Adipose tissue (tissue), 3 donors: ENCODE measurements at regions not wholly inside any gene's neighbourhood (a gene's known extent, or its start where the extent isn't known, plus 50 kb on each side); places are given as distances from the start of the nearest gene placed in this dataset.

Experiments
- H3K27ac ChIP-seq: one replicate; pipeline ENCODE4 v1.5.1; 2013; ENCODE audit warnings: low read depth, low read length
- WGBS, 3 donors: extraction: QIAGEN DNeasy Blood & Tissue Kit; methylation state at CpG; one replicate each; pipeline ENCODE4 v1.1.7; 2013; 5-methylcytosine and 5-hydroxymethylcytosine counted together
- donor health status: healthy with polysubstance abuse.
- donor health status: Bipolar disorder and iron deficiency.
- donor health status: healthy.

DNA sequence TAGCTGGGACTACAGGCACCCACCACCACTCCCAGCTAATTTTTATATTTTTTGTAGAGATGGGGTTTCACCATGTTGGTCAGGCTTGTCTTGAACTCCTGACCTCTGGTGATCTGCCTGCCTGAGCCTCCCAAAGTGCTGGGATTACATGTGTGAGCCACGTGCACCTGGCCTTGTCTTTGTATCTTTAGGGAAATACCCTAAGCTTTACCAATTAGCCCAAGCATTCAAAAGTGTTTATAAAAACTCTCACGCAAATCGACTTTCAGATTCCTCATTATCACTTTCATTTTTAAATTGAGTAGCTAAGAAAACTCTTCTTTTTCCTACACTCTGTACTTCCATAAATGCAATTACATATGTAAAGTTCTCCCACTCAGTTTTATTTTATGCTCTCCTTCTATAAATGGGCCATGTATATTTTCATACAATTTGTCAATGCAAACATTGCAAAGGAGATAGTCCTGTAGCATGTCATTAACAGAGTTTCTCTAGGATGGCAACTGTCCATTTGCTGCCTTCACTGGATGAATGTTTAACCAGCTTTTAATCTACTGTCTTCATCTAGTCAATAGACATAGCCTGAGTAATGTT, 326.2 kb upstream of the LRATD1 start:
- WGBS, 3 donors = 71 to 88% (median 83%) methylated on average over 3 of the region's 3 CpGs
- no peak overlapping the region for H3K27ac ChIP-seq

DNA sequence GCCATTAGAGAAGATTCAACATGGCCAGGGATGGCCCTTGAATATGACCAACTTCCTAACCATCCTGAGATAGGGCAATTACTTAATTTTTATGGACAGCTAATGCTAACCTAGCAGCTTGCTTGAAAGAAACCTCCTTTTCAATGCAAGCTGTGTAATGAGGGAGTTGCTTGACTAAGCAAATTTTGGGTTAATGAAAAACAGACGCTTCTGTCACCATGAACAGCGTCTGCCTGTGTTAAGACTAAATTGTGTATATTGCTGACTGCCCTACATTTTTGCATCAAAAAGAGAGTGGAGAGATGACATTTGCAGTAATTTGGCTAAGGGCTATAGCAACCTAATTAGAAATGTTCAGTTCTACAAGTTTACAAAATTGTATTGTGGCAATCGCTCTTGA, 319.2 kb upstream of the LRATD1 start:
- H3K27ac ChIP-seq = no peak overlapping the region
- WGBS, 3 donors = 43 to 83% (median 69%) methylated on average over 3 of the region's 3 CpGs

DNA sequence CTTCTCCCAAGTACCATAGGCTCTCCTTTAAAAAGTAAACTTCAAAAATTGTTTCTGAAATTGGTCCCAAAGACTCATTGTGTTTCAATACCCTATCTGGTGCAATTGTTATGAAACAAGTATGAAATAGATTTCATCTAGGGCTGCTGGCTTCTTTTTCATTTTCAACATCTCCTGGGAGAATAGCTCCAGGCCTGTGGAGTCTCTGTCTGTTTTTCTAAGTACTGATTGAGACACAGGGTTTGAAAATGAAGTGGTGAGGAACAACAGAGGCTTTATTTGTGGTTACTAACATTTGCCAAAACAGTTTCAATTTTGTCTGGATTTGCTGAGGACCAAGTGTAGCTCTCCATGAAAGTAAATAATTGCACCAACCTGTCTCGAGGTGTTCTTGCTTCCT, 315.9 kb upstream of the LRATD1 start:
- no peak overlapping the region for H3K27ac ChIP-seq
- 63 to 77% (median 64%) methylated on average over 1 of the region's 1 CpG for WGBS, 3 donors

DNA sequence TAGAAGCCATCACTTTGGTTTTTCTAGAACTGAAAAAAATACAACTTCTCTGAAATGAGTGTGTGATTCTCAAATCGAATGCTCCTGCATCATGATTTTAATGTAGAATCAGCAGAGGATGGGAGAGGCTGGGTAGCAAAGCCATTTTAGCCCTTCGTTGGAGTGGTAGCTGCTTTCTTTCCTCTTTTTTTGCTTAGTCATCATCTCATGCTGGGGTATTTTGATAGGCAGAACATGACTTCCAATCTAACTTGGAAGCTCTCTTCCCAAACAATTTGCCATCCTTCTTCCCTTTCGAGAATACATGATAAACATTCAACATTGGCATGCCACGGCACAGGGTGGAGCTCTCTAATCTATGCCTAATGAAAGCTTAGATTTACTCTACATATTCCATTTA, 311.2 kb upstream of the LRATD1 start:
- 70 to 74% (median 73%) methylated on average over 4 of the region's 4 CpGs for WGBS, 3 donors
- H3K27ac ChIP-seq = no peak overlapping the region

DNA sequence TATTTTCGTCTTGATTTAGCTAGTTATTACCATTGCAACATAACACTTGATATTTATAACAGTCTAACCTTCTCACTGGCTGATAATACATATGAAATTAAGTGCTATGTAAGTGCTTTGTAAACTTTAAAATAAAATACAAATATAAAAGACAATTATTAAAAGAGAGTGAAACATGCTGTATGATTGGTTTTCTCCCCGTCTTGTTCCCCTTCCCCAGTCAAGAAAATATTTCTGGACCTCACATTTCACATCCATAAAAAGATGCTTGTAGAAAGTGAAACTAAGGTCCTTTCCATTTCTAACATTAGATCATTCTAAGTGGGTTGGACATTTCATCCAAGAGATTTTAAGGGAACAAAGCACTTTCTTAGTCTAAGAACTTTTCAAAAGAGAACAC, 310.2 kb upstream of the LRATD1 start:
- no peak overlapping the region for H3K27ac ChIP-seq
- WGBS, 3 donors = 55 to 71% (median 56%) methylated on average over 2 of the region's 2 CpGs

DNA sequence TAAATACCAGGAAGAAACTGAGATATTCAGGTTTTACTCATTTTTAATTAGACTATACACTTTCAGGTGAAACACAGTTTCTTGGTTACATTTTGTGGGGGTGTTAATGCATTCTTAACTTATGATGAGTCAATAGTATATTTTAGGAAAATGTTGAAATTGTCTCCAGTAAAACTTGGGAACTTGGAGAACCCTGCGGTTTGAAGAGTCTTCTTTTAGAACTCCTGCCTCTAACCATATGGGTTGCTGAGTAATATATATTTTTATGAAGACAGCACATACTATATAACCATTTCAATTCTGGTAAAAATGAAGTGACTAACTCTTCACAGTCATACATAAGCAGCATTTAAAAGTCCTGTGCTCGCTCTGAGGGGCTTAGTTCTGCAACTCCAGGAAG, 308.2 kb upstream of the LRATD1 start:
- WGBS, 3 donors = 61 to 71% (median 69%) methylated on average over 2 of the region's 2 CpGs
- no peak overlapping the region for H3K27ac ChIP-seq

DNA sequence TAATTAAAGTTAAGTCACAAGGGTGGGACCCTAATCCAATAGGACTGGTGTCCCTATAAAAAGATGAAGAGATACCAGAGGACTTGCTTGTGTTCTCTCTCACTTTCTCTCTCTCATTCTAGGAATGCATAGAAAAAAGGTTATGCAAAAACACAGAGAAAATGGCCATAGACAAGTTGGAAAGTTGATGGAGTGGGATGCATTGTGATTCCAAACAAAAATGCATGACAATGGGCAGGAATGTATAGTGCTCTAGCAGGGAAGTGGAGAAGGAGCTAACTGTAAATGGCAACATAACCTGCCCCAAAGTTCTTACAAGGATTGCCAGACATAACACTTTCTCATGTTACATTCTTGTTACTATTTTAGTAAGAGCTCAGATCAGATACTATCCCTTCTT, 301.6 kb upstream of the LRATD1 start:
- H3K27ac ChIP-seq = no peak overlapping the region

DNA sequence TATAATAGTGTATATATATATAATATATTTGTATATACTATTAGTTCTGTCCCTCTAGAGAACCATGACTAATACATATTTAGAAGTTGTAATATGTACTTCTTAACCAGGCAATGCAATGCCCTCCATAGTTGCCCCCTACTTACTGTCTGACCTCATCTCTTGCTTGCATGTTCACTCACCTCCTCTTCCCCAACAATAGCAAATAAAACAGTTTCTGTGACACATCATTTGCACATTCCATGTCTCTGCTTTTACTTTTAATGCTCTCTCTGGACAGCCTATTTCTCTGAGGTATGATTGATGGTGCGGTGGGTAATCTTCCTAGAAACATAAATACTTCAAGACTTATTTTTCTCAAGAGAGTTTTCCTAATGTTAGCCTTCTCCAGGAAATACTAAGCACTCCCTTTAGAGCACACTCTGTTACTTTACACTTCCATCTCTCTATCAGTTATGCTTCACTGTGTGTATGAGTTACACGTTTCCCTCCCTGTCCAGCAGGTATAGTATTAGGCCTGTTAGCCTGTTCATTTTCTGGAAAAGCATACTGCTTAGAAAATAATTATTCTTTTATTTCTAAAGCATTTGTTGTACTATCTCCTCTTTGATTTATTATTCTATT, 295.6 kb upstream of the LRATD1 start:
- H3K27ac ChIP-seq = no peak overlapping the region
- WGBS, 3 donors = 51 to 78% (median 55%) methylated on average over 2 of the region's 2 CpGs

DNA sequence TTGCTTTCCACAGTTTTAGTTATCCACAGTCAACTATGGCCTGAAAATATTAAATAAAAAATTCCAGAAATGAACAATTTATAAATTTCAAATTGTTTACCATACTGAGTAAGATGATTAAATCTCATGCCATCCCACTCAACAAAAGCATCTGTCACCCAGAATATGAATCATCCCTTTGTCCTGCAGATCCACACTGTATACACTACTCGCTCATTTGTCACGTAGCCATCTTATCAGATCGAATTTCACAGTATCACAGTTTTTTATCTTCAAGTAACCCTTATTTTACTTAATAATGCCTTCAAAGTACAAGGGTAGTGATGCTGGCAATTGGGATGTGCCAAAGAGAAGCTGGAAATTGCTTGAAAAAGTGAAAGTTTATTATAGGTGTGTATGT, 291.8 kb upstream of the LRATD1 start:
- WGBS, 3 donors = 65 to 85% (median 72%) methylated on average over 3 of the region's 3 CpGs
- no peak overlapping the region for H3K27ac ChIP-seq

DNA sequence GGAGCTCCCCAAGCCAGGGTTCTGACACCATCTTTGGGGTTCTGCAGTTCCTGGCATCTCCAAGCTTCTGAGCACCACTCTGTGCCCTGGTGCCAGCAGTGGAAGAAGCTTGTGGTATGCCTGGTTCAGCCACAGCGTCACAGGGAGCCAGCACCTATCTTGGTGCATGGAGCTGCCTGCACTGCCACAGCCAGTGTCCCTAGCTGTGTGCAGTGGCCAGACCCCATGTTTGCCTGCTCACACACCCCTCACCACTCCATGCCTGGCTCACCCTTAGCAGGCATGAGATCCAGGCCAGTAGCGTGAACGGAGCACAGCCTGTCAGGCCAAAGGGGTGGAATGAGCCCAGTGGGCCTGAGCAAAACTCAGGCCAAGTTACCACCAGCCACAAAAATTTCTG, 290.2 kb upstream of the LRATD1 start:
- H3K27ac ChIP-seq = no peak overlapping the region
- 70 to 91% (median 85%) methylated on average over 3 of the region's 3 CpGs for WGBS, 3 donors

DNA sequence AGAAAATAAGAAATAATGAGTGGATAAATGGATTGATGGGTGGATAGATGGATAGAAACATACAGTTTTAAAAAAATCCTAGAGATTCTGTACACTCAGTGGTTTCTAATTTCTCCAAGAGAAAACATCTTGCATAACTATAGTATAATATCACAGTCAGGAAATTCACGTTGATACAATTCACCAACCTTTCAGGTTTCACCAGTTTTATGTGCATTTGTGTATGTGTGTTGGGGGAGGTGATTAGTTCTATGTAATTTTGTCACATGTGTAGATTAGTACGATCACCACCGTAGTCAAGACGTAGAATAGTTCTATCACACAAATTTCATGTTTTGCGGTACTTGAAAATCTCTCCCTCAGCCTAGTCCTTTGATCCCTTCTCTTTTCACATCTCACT, 288.2 kb upstream of the LRATD1 start:
- WGBS, 3 donors = 69 to 88% (median 86%) methylated on average over 5 of the region's 5 CpGs
- no peak overlapping the region for H3K27ac ChIP-seq

DNA sequence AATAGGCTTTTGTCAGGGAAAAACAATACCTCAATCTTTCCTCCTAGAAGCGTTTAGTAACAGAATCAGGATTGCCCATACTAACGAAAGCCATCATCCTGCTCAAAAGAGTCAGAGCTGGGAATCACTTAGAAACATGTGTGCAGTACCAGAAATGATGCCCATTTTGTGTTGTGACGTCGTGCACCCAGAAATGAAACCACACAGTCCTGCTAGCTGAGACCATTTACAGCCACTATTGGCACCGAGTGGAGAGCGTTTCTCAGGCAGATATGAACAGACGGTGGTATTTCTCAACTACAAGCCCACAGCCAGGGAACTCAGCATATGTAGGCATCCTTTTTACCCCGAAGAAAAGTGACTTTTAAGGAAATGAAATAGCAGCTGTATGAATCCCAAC, 284.3 kb upstream of the LRATD1 start:
- H3K27ac ChIP-seq = no peak overlapping the region
- WGBS, 3 donors = 74 to 80% (median 77%) methylated on average over 8 of the region's 8 CpGs

DNA sequence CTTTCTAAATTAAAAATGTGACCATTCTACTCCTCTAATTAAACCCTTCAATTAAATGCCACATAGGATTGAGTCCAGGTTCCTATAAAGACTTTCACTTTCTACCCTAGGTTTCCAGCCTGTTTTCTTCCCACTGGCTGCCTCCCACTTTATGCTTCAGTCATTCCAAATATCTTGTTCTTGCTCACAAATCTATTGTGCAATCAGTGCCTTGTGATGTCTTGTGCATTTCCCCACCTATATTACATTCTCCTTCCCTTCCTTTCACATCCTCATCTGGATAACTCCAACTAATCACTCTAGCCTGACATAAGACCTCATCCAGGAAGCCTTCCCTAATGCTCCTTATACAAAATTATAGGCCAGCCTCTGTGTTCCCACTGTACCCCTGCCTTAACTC, 281.7 kb upstream of the LRATD1 start:
- H3K27ac ChIP-seq = no peak overlapping the region

DNA sequence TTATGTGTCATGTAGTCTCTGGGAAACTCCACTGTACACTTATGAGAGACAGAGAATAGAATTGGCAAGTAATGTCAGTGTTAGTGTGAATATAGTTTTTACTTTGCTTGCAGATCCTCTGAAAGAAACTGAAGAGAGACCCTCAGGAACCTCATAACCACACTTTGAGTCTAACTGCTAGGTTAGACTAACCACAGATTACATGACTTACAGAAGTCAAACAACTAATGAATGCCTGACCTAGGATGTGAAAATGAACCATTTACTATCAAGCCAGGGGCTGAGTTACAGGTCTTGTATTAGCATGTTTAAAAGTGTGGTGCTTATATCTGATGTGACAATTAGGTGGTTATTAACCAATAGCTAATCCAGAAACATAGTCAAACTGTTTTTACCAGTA, 280.4 kb upstream of the LRATD1 start:
- H3K27ac ChIP-seq = no peak overlapping the region

DNA sequence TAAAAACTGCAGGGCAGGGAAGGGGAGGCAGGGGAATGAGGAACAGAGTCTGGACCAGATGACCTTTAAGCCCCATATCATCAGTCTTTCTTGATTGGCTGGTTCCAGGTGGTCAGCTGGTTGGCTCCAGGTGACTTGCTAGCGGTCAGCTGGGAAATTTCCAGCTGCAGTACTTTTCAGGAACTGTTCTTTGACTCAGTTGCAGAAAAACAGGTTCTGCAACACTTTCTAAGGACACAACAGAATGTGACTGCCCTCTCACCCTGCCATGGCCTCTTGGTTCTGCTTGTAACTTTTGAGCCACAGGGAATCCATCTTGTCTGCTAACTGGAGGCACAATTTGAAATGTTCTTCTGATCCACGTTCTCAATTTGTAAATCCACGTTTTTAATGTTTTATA, 278.3 kb upstream of the LRATD1 start:
- WGBS, 3 donors = 65 to 75% (median 68%) methylated on average over 3 of the region's 3 CpGs
- H3K27ac ChIP-seq = no peak overlapping the region

DNA sequence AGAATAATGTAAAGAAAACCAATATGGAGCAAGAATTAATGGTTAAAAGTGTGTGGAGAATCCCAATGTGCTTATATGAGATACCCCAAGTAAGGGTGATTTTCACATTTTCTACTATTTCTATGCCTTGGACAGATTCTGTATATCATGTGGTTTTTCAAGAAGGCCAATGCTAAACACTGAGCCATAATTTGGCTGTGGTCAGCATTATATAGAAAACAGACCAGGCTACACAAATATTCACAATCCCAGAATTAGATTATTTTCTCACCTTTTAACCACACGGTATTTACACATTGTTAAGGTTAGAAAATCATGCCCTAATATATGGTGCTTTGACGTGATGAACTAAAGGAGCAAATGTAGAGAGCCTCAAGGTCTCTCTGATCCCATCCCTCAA, 277.4 kb upstream of the LRATD1 start:
- no peak overlapping the region for H3K27ac ChIP-seq
- 66 to 80% (median 74%) methylated on average over 2 of the region's 2 CpGs for WGBS, 3 donors

DNA sequence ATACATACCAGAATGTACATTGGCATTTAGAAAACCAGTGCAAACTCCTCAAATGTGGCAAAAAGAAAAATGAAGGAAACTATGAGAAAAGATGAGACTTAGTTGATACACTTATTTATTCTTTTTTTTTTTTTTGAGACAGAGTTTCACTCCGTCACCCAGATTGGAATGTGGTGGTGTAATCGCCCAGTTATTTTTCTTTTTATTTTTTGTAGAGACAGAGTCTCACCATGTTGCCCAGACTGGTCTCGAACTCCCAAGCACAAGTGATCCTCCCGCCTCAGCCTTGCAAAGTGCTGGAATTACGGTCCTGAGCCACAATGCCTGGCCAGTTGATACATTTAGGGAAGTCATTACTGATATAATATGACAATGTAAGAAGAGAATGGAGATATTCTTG, 274.2 kb upstream of the LRATD1 start:
- 76 to 81% (median 81%) methylated on average over 5 of the region's 5 CpGs for WGBS, 3 donors

DNA sequence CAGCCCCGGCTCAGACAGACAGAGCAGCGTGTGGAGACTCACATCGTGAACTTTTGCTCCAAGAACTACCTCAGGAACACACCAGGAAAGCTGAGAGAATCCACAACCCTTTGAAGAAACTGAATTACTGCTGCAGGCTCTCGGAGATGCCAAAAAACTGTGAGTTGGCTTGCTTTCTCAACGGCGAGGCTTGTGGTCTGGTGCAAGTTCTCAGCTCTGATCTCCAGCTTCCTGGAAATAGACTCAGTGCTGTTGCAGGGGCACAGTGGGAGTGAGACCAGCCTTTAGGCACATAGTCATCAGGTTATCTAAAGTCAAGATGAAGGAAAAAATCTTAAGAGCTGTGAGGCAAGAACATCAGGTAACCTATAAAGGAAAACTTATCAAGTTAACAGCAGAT, 273.7 kb upstream of the LRATD1 start:
- 75 to 83% (median 79%) methylated on average over 6 of the region's 6 CpGs for WGBS, 3 donors
- H3K27ac ChIP-seq = no peak overlapping the region

More for the DNA sequence above, 274.2 kb upstream of the LRATD1 start:
- H3K27ac ChIP-seq = no peak overlapping the region

DNA sequence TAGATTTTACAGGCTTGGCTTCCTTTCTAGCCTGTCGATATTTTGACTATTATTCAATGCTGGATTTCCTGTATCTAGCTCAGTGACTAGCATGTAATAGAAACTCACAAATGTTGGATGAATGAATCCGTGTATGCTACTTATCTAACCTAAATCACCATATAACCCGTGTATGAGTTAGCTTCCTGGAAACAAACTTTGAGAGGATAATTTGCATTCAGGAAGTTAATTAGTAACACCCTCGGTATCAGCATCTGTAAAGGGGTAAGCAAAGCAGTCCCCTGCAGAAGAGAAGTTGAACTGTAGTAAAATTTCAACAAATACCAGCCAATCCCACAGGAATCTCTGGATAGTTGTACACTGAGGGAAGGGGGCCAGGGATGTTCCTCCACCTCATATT, 269.4 kb upstream of the LRATD1 start:
- H3K27ac ChIP-seq = no peak overlapping the region
- 60 to 75% (median 66%) methylated on average over 4 of the region's 4 CpGs for WGBS, 3 donors

DNA sequence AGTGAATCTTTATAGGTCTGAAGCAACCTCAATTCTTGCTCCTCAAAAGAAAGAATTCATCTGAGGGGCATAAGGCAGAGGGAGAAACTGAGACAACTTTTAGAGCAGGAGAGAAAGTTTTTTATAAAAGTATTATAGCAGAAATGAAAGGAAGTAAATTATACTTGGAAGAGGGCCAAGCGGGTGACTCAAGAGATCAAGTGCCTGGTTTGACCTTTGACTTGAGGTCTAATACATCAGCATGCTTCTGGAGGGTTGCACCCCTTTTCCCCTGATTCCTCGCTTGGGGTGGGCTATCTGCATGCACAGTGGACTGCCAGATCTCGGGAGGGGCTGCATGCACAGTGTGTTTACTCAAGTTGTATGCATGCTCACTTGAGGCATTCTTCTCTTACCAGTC, 268.5 kb upstream of the LRATD1 start:
- 41 to 51% (median 50%) methylated on average over 3 of the region's 3 CpGs for WGBS, 3 donors

DNA sequence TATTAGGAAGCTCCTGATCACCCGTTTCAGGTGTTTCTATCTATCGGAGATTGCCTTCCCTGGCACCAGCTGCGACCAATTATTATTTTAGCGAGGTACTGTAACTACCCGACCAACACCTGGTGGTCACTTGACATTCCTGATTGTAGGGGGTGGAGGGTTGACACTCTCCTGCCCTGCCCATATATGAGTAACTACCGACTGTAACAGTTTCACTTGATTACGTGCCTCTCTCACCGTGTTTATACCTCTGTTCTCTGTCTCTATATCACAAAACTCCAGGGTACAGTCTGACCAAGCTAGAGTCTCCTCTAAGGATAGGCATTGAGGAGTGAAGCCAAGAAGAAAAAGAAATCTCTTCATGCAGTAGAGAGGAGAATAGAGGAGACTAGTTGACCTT, 268.0 kb upstream of the LRATD1 start:
- no peak overlapping the region for H3K27ac ChIP-seq
- WGBS, 3 donors = 87 to 90% (median 88%) methylated on average over 8 of the region's 8 CpGs

More for the DNA sequence above, 268.5 kb upstream of the LRATD1 start:
- H3K27ac ChIP-seq = no peak overlapping the region
